Astrocyte (in vitro differentiated cells and primary cell): ENCODE measurements at regions not wholly inside any gene's neighbourhood (a gene's known extent, or its start where the extent isn't known, plus 50 kb on each side); places are given as distances from the start of the nearest gene placed in this dataset.

Source experiments
- DNase-seq: peaks from one replicate; pipeline ENCODE4 v3.0.0-alpha.2; 2010; ENCODE audit warnings: low read depth
- FAIRE-seq: peaks from 2 replicates; lab custom pipeline; 2011; peaks lifted over from hg19 to GRCh38; lab: Jason Lieb, UNC
- H2AFZ ChIP-seq: 2 replicates; pipeline ENCODE4 v1.6.0; 2012; ENCODE audit warnings: low read depth, low read length, inconsistent platforms
- H3K27ac ChIP-seq: 2 replicates; pipeline ENCODE4 v1.5.1; 2011; ENCODE audit warnings: low read depth, low read length, inconsistent platforms
- H3K27me3 ChIP-seq: 2 replicates; pipeline ENCODE4 v1.6.0; 2011; ENCODE audit warnings: low read length, inconsistent platforms; ENCODE audit not compliant: insufficient read depth
- H3K36me3 ChIP-seq: 2 replicates; pipeline ENCODE4 v1.5.1; 2011; ENCODE audit warnings: low read length, inconsistent platforms; ENCODE audit not compliant: insufficient read depth
- H3K4me1 ChIP-seq: 2 replicates; pipeline ENCODE4 v1.5.1; 2011; ENCODE audit warnings: low read length, inconsistent platforms; ENCODE audit not compliant: insufficient read depth
- H3K4me2 ChIP-seq: 2 replicates; pipeline ENCODE4 v1.6.0; 2012; ENCODE audit warnings: low read length, inconsistent platforms
- H3K4me3 ChIP-seq: 2 replicates; pipeline ENCODE4 v1.5.1; 2011; ENCODE audit warnings: low read depth, mild to moderate bottlenecking, low read length, inconsistent platforms; ENCODE audit not compliant: insufficient read depth
- H3K79me2 ChIP-seq: 2 replicates; pipeline ENCODE4 v1.6.0; 2012; ENCODE audit warnings: mild to moderate bottlenecking, low read length, inconsistent platforms; ENCODE audit not compliant: insufficient read depth
- H3K9ac ChIP-seq: 2 replicates; pipeline ENCODE4 v1.6.0; 2012; ENCODE audit warnings: mild to moderate bottlenecking, low read length, inconsistent platforms
- H3K9me3 ChIP-seq: 2 replicates; pipeline ENCODE4 v1.5.1; 2012; ENCODE audit warnings: low read depth, mild to moderate bottlenecking, low read length, inconsistent platforms; ENCODE audit not compliant: insufficient read depth
- H4K20me1 ChIP-seq: 2 replicates; pipeline ENCODE4 v1.6.0; 2012; ENCODE audit warnings: low read length, inconsistent platforms; ENCODE audit not compliant: insufficient read depth
- H3K27ac Mint-ChIP-seq: one replicate; pipeline ENCODE4 v1.8.0; 2021; ENCODE audit warnings: mild to moderate bottlenecking, mixed read lengths; ENCODE audit not compliant: unreplicated experiment
- H3K27me3 Mint-ChIP-seq: one replicate; pipeline ENCODE4 v1.8.0; 2021; ENCODE audit warnings: low read depth, mixed read lengths; ENCODE audit not compliant: unreplicated experiment
- H3K36me3 Mint-ChIP-seq: one replicate; pipeline ENCODE4 v1.8.0; 2021; ENCODE audit warnings: low read depth, mixed read lengths; ENCODE audit not compliant: unreplicated experiment
- H3K4me1 Mint-ChIP-seq: one replicate; pipeline ENCODE4 v1.8.0; 2021; ENCODE audit warnings: low read depth, mixed read lengths; ENCODE audit not compliant: unreplicated experiment
- H3K4me3 Mint-ChIP-seq: one replicate; pipeline ENCODE4 v1.8.0; 2021; ENCODE audit warnings: mild to moderate bottlenecking, moderate library complexity, mixed read lengths; ENCODE audit not compliant: unreplicated experiment
- H3K9me3 Mint-ChIP-seq: one replicate; pipeline ENCODE4 v1.8.0; 2021; ENCODE audit warnings: mild to moderate bottlenecking, mixed read lengths; ENCODE audit not compliant: unreplicated experiment
- CTCF ChIP-seq: IDR thresholded peaks from 2 replicates; pipeline ENCODE4 v1.5.1; 2011; ENCODE audit warnings: low read depth, mild to moderate bottlenecking, inconsistent platforms, low read length, moderate library complexity; ENCODE audit not compliant: insufficient read depth
- EZH2 ChIP-seq: IDR thresholded peaks from 2 replicates; pipeline ENCODE4 v1.6.1; 2012; ENCODE audit warnings: mild to moderate bottlenecking, low read length, inconsistent platforms; ENCODE audit not compliant: insufficient read depth

GRCh38 chr18:77403969-77404535, 154.4 kb downstream of the GALR1 start:
- Histone ChIP-seq H3K4me3 (no peak overlapping the region), H2AFZ (no peak overlapping the region), H3K79me2 (no peaks in the 10 kb centered on the region), H3K36me3 (no peaks in the 10 kb centered on the region), H3K4me1 (no peaks in the 10 kb centered on the region), H3K9me3 (peaks cover 11% of the 10 kb centered on the region), H3K27ac (no peak overlapping the region), H3K9ac (no peak overlapping the region), H3K27me3 (no peaks in the 10 kb centered on the region), H3K4me2 (no peak overlapping the region), H4K20me1 (no peaks in the 10 kb centered on the region)
- DNase-seq (no peak), FAIRE-seq (no peak)
- TF ChIP-seq EZH2 (no peak), CTCF (no peak)
- Mint-ChIP-seq H3K36me3 (no peaks in the 10 kb centered on the region), H3K27me3 (peaks cover 3% of the 10 kb centered on the region), H3K4me1 (no peaks in the 10 kb centered on the region), H3K27ac (no peak overlapping the region), H3K4me3 (no peak overlapping the region), H3K9me3 (no peaks in the 10 kb centered on the region)

GRCh38 chr18:77405096-77405495, 155.4 kb downstream of the GALR1 start:
- no peaks in the 10 kb centered on the region for H3K9me3 Mint-ChIP-seq

More at GRCh38 chr18:77405096-77405495, 155.4 kb downstream of the GALR1 start:
- Histone ChIP-seq H3K9ac (no peak overlapping the region), H2AFZ (no peak overlapping the region), H3K4me3 (no peak overlapping the region), H3K79me2 (no peaks in the 10 kb centered on the region), H3K4me1 (no peaks in the 10 kb centered on the region), H3K9me3 (peaks cover 8% of the 10 kb centered on the region), H3K4me2 (no peak overlapping the region), H3K27ac (no peak overlapping the region), H3K36me3 (no peaks in the 10 kb centered on the region), H3K27me3 (no peaks in the 10 kb centered on the region), H4K20me1 (no peaks in the 10 kb centered on the region)
- no peak for TF ChIP-seq EZH2
- no peak for TF ChIP-seq CTCF
- Mint-ChIP-seq H3K27ac (no peak overlapping the region), H3K36me3 (no peaks in the 10 kb centered on the region), H3K4me1 (no peaks in the 10 kb centered on the region), H3K4me3 (no peak overlapping the region), H3K27me3 (peaks cover 10% of the 10 kb centered on the region)
- no peak for DNase-seq
- FAIRE-seq, result no peak
